Neural progenitor cell (in vitro differentiated cells): ENCODE measurements at regions not wholly inside any gene's neighbourhood (a gene's known extent, or its start where the extent isn't known, plus 50 kb on each side); places are given as distances from the start of the nearest gene placed in this dataset.
"Not testable (repeated sequence)": the region's sequence is repeated elsewhere in the genome, so short reads cannot be mapped to it uniquely, and the experiment has no call there.

Source experiments
- EZH2 ChIP-seq: fragments of 200-600 bp; sonication (generic); IDR thresholded peaks from 2 replicates; pipeline ENCODE4 v1.6.1; 2017; ENCODE audit warnings: antibody characterized with exemption, mild to moderate bottlenecking, moderate library complexity
- EZH2phosphoT487 ChIP-seq: fragments of 200-600 bp; sonication (generic); IDR thresholded peaks from 2 replicates; pipeline ENCODE4 v1.6.1; 2017; ENCODE audit warnings: antibody characterized with exemption
- TF ChIP-seq, protein P1 (sequence below): fragments of 200-600 bp; sonication (generic); IDR thresholded peaks from 2 replicates; pipeline ENCODE4 v1.5.1; 2017; ENCODE audit warnings: antibody characterized with exemption, mild to moderate bottlenecking

GRCh38 chr5:176033186-176033585 lies 65.1 kb upstream of the THOC3 start:
- TF ChIP-seq, protein P1, sequence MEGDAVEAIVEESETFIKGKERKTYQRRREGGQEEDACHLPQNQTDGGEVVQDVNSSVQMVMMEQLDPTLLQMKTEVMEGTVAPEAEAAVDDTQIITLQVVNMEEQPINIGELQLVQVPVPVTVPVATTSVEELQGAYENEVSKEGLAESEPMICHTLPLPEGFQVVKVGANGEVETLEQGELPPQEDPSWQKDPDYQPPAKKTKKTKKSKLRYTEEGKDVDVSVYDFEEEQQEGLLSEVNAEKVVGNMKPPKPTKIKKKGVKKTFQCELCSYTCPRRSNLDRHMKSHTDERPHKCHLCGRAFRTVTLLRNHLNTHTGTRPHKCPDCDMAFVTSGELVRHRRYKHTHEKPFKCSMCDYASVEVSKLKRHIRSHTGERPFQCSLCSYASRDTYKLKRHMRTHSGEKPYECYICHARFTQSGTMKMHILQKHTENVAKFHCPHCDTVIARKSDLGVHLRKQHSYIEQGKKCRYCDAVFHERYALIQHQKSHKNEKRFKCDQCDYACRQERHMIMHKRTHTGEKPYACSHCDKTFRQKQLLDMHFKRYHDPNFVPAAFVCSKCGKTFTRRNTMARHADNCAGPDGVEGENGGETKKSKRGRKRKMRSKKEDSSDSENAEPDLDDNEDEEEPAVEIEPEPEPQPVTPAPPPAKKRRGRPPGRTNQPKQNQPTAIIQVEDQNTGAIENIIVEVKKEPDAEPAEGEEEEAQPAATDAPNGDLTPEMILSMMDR, result not testable (repeated sequence)
- not testable (repeated sequence) for TF ChIP-seq EZH2, EZH2phosphoT487
